CD4-positive, alpha-beta T cell treated with Interleukin-15 for 1 hour (primary cell): ENCODE measurements at regions not wholly inside any gene's neighbourhood (a gene's known extent, or its start where the extent isn't known, plus 50 kb on each side); places are given as distances from the start of the nearest gene placed in this dataset.
"Not testable (repeated sequence)": the region's sequence is repeated elsewhere in the genome, so short reads cannot be mapped to it uniquely, and the experiment has no call there.

ENCODE experiments used
- DNase-seq: peaks from one replicate; pipeline ENCODE4 v3.0.0-alpha.2; 2020

DNA sequence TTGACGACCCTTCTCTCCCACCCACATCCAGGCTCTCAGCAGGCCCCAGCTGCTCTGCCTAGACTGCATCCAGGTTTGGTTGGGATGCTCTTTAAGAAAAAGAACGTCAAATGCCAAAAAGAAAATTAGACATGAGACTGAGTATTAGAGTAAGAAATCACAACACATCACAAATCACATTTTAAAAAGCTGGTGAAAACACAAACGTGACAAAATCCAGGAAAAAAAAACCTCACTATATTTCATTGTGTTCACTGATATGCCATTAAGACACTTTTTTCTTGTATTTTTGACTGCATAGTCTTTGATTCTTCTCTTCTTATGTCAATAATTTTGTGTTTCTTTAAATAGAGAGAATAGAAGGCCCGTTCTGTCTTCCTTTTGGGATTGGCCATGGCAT, 243.7 kb downstream of the TLE3 start:
- DNase-seq, result no peak

DNA sequence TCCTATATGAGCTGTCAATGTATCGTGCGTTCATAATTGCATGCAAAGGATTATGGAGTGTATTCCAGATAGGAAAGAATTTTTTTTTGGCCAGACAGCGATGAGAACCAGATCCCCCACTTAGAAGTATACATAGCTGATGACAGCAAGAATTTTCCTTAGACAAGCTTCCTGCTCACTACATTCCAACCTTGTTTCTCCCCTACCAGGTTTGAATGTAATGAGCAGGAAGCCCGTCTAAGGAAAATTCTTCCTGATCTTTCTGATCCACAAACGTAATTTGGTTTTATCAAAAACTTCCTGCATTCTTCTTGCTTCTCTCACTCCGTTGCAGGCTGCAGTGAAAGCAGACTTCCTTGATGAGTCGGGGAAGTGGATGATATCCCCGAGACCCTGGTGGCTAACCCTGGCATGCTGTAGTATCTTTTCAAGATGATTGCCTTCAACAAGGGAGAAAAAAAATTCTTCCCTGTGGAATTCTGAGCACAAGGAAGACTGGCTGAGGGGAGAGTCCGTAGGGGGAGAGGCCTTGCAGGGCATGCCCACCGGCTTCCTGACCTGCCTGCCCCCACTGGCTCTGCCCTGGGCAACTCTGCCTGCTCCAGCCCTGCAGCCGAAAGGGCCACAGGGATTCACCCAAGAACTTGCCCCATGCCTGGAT, 243.1 kb downstream of the TLE3 start:
- DNase-seq, result no peak

DNA sequence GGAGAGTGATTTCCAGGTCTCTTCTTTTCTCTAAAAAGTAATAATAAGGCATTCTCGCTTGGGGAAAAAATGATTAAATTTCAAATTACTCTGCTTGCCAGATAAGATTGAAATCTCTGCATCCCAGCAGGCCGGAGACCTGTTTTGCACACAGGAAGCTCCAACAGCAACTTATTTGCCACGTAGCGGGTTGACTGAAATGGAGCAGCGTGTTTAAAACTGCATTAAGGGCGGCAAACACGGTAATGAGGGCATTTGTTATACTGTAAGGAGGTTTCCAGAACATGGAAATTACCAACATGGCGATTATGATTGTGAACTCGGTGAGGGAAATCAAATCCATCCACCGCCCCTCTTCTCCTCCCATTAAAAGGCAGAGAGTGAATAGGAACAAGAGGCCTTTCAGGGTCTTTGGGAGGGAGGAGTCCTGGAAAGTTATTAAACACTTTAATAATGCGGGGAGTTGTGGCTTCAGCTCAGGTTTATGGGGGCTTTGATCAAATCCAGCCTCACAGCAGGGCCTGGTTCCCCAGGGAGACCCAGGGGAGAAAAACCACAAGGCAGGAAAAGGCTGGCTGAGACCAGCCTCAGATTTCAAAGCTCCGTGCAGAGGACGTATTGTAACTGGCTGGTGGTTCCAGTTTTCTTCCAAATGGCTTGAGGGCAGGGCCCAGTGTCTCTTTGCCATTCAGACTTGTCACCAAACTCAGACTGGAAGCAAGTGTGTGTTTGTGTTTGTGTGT, 242.3 kb downstream of the TLE3 start:
- no peak for DNase-seq

DNA sequence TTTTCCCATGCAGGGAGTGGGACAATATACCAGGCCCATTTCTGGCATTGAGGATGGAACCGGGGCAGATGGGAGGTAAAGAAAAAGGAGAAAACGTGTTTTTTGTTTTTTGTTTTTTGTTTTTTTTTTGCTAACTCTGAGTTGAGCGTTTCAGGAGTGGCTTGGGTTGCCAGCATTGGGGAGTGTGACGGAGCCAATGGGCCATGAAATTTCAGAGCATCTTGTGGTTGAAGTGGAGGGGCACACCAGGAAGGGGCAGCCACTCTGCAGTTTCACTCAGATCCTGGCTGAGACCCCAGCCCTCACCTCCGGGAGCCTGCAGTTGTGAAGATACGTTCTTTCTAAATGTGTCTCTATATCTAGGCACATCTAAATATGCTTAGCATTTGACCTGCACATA, 240.5 kb downstream of the TLE3 start:
- DNase-seq, result no peak

GRCh38 chr15:69857686-69858391, 239.9 kb downstream of the TLE3 start:
- DNase-seq, result no peak

DNA sequence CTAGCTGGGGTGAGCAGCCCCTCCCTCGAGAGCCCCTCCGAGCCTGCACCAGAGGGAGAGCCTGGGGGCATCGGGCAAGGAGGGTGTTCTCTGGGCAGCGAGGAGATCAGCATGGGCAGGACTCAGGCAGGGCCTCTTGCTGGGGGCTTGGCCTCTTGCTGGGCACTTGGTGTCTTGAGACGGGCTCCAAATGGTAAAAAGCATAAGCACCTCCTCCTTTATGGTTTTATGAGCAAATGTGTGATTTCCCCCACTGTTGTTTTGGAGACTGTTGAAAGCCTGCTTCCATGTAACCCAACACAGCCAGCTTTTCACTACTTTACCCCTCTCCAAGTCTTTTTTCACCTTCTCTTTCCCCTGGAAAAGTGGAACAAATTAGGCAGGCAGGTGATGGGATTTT, 239.3 kb downstream of the TLE3 start:
- no peak for DNase-seq

DNA sequence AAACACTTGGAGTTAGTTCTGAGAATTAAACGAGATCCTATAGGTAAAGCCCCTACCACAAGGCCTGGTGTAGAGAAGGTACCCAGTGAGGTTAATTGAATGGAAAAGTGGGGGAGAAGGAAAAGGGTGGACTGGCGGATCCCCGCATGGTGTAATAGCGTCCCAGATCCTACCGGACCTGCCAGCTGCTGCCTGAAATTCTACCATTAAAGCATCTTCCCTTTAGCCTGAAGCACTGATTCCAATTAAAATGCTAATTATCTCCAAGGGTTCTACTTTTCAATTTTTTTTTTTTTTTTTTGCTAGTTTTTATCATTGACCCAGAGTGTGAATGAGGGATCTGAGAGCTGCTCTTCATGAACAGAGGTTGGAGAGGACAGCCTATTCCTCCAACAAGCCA, 237.9 kb downstream of the TLE3 start:
- no peak for DNase-seq

DNA sequence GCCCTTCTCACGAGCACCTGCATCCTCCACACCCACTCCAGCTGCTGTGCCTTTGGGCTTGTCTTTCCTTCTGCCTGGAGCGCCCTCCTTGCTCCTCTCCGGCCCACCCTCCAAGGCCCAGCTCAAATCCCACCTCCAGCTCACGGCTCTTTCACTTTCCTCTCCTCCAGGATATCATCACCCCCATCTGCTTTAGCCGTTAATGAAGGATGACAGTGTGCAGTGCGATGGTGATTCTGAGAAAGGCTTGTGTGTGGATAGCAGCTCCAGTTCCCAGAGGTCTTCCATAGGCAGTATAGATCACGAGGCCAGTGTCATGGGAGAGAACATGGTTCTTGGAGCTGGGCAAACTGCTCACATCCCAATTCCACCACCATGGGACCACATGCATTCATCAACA, 237.4 kb downstream of the TLE3 start:
- no peak for DNase-seq

GRCh38 chr15:69860921-69861320, 236.8 kb downstream of the TLE3 start:
- DNase-seq, result no peak

DNA sequence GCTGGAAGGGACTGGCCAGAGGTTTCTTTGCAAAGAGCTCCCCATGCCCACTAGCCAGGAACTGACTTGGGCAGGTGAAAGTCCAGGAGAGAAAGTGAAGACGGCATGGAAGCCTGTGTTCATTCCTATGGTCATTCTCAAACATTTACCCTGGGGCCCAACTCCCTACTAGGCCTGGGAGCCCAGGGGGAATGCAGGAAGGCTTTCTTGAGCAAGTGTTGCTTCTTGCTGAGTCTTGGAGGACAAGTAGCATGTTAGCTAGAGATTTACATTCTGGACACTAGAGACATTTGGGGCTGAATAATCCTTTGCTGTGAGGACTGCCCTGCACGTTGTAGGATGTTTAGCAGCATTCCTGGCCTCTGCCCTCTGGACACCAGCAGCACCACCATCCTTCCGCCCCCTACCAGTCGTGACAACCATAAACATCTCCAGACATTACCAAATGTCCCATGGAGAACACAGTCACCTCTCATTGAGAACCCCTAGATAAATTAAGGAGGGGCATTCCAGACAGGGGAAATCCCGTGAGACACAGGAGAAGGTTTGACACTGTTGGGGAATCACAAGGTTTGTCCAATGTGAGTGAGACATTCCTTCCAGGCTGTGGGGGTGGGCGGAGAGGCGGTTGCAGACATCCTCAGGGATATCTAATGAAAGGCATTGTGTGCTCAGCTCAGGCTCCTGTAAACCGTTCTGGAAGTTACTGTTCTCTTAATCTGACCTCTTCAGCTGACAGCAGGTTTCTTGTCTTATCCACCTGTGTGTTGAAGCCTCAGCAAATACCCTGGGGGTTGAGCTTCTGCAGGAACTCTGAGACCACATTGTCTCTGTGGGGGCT, 236.2 kb downstream of the TLE3 start:
- DNase-seq, result no peak

GRCh38 chr15:69862540-69862939, 235.2 kb downstream of the TLE3 start:
- DNase-seq, result no peak

DNA sequence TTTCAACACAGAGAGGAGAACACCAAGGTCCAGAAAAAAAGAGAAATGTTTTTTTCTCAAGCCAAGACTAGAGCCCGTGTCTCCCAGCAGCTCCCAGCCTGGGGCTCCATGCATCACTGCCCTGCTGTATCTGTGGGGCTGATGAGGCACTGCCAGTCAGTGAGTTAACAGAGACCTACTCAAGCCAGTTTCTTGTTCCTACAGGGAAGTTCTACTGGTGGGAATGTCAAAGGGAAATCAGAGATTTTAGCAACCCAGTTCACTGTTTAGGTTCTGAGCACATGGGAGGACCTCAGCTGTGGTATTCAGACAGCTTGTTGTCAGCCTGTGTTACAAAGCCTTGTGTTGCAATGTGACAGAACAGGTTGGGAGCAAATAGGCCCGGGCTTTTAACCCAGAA, 234.3 kb downstream of the TLE3 start:
- no peak for DNase-seq

- no peak for DNase-seq
These were observed 232.3 kb downstream of the TLE3 start for GRCh38 chr15:69865369-69865768.

DNA sequence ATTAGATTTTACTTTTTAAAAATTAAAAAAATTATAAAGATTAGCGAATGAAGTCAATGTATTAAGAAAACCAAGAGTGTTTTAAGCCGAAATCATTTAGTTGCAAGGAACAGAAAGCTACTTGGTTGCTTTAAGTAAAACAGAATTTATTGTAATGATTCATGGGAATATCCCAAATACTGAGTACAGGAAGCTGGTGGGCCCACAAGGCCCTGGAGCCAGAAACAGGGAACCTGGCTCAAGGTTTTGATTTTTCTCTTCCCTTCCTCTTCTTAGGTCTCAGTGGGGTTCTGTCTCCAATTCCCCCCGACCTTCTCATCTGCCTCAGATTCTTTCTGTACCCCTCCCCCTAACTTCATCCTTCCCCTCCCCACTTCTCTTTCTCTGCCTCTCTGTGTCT, 229.0 kb downstream of the TLE3 start:
- DNase-seq, result no peak

GRCh38 chr15:69869291-69869690, 228.4 kb downstream of the TLE3 start:
- no peak for DNase-seq

GRCh38 chr15:69869881-69870505, 227.7 kb downstream of the TLE3 start:
- no peak for DNase-seq

DNA sequence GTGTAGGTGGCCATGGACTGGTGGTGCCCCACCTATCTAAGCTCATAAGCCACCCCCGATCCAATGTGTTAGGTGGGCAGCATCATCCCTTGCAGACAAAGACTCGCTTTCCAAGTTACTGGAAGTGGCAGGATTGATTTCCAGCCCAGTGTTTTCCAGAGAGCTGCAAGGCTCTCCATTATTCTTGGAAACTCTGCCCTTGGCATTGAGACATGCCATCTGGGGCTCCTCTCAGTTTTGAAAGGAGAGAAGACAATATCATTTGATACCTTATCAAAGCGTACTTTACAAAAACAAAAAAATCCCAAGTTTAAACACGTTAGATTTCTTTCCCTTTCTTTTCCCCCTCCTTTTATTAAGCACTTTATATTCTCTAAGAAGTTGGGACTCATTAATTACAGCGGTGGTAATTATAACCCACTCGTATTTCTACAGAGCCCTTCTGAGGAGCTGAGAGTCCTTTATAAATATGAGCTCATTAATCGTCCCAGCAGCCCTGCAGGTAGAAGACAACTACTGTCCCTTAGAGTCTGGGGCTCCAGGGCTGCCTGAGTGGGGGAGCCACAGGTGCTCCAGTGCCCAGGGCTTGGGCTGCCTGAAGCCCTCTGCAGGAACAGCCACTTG, 226.1 kb downstream of the TLE3 start:
- no peak for DNase-seq

- no peak for DNase-seq
These were observed 223.9 kb downstream of the TLE3 start for GRCh38 chr15:69873807-69874206.

DNA sequence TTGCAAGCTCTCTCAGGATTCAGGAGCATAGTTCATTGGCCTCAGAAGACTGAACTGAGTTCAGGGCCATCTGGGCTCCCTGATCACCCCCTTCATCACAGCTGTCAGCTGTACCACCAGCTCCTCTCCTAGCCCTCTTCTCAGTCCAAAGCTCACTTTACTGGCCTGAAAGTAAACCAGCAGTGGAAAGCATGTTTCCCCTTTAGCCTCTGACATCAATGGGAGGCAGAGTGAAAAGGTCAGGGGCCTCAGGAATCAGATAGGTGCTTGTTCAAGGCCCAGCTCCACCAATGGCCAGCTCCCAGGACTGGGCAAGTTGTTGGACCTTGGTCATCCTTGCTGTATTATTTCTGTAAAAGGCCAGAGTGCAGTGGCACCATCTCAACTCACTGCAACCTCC, 223.4 kb downstream of the TLE3 start:
- no peak for DNase-seq

- DNase-seq, result no peak
These were observed 221.4 kb downstream of the TLE3 start for GRCh38 chr15:69876064-69876940.

GRCh38 chr15:69879963-69880362, 217.8 kb downstream of the TLE3 start:
- not testable (repeated sequence) for DNase-seq
